Stomach smooth muscle (tissue), 2 donors: ENCODE measurements at regions not wholly inside any gene's neighbourhood (a gene's known extent, or its start where the extent isn't known, plus 50 kb on each side); places are given as distances from the start of the nearest gene placed in this dataset.

ENCODE experiments used
- H3K27ac ChIP-seq: one replicate; pipeline ENCODE4 v1.7.0; 2013; ENCODE audit warnings: mild to moderate bottlenecking, low read length, inconsistent platforms
- H3K27me3 ChIP-seq, 2 donors: one replicate each; pipeline ENCODE4 v1.7.0; 2013; ENCODE audit warnings: low read length in 2 of 2; ENCODE audit not compliant: insufficient read depth in 2 of 2, control insufficient read depth in 1 of 2
- H3K36me3 ChIP-seq, 2 donors: one replicate each; pipeline ENCODE4 v1.7.0; 2013; ENCODE audit warnings: low read length in 2 of 2; ENCODE audit not compliant: control insufficient read depth in 2 of 2, insufficient read depth in 2 of 2
- H3K4me1 ChIP-seq: one replicate; pipeline ENCODE4 v1.7.0; 2013; ENCODE audit warnings: low read length; ENCODE audit not compliant: control insufficient read depth, insufficient read depth
- H3K4me3 ChIP-seq, 2 donors: one replicate each; pipeline ENCODE4 v1.7.0; 2013; ENCODE audit warnings: low read length in 2 of 2
- H3K9ac ChIP-seq, 2 donors: one replicate each; pipeline ENCODE4 v1.7.0; 2013; ENCODE audit warnings: low read length in 2 of 2, mild to moderate bottlenecking in 1 of 2
- H3K9me3 ChIP-seq, 2 donors: one replicate each; pipeline ENCODE4 v1.7.0; 2013; ENCODE audit warnings: low read length in 2 of 2; ENCODE audit not compliant: control insufficient read depth in 2 of 2
- donor health status: healthy.
- donor health status: Pancreatic carcinoma.

GRCh38 chr18:75863696-75864095 is 436.2 kb upstream of the SMIM21 start:
- Histone ChIP-seq H3K9me3 (peaks cover 0 to 6% of the 10 kb centered on the region in 2 donors), H3K36me3 (no peaks in the 10 kb centered on the region), H3K27ac (no peak overlapping the region), H3K4me1 (peaks cover 3% of the 10 kb centered on the region), H3K27me3 (no peaks in the 10 kb centered on the region), H3K4me3 (no peak overlapping the region), H3K9ac (no peak overlapping the region)

DNA sequence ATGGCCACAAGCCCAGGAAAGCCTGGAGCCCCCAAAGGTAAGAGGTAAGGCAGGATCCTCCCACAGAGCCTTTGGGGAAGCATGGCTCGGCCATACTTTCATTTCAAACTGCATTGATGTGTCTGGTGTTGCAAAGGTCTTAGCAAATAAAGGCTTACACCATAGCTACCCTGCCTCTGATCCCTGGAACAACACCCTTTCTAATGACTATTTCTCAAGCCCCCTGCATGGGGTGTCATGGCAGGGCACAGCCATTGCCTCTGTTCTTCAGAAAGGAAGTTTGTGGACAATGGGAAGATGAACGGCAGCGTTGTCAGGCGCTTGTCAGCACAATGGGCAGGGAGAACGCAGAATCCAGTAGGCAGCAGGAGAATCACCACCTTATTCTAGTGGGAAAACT is 435.0 kb upstream of the SMIM21 start:
- Histone ChIP-seq H3K4me3 (no peak overlapping the region), H3K9me3 (peaks cover 0 to 6% of the 10 kb centered on the region in 2 donors), H3K36me3 (no peaks in the 10 kb centered on the region), H3K27me3 (no peaks in the 10 kb centered on the region), H3K9ac (no peak overlapping the region), H3K27ac (no peak overlapping the region), H3K4me1 (peaks cover 7% of the 10 kb centered on the region)

GRCh38 chr18:75860166-75860565 is 432.7 kb upstream of the SMIM21 start:
- no peaks in the 10 kb centered on the region for H3K36me3 ChIP-seq
- no peaks in the 10 kb centered on the region for H3K27me3 ChIP-seq
- no peak overlapping the region for H3K4me3 ChIP-seq

GRCh38 chr18:75859533-75859932 is 432.0 kb upstream of the SMIM21 start:
- Histone ChIP-seq H3K27ac (no peak overlapping the region), H3K9ac (no peak overlapping the region)

More at GRCh38 chr18:75860166-75860565, 432.7 kb upstream of the SMIM21 start:
- Histone ChIP-seq H3K27ac (no peak overlapping the region), H3K4me1 (peaks cover 4% of the 10 kb centered on the region), H3K9me3 (peaks cover 0 to 6% of the 10 kb centered on the region in 2 donors), H3K9ac (no peak overlapping the region)

GRCh38 chr18:75858754-75859153 is 431.3 kb upstream of the SMIM21 start:
- no peak overlapping the region for H3K9ac ChIP-seq
- no peak overlapping the region for H3K4me3 ChIP-seq
- H3K36me3 ChIP-seq, result no peaks in the 10 kb centered on the region
- no peaks in the 10 kb centered on the region for H3K9me3 ChIP-seq
- peaks cover 4% of the 10 kb centered on the region for H3K4me1 ChIP-seq
- no peaks in the 10 kb centered on the region for H3K27me3 ChIP-seq
- H3K27ac ChIP-seq, result no peak overlapping the region

More at GRCh38 chr18:75859533-75859932, 432.0 kb upstream of the SMIM21 start:
- peaks cover 4% of the 10 kb centered on the region for H3K4me1 ChIP-seq
- no peaks in the 10 kb centered on the region for H3K9me3 ChIP-seq
- no peaks in the 10 kb centered on the region for H3K36me3 ChIP-seq
- no peak overlapping the region for H3K4me3 ChIP-seq
- H3K27me3 ChIP-seq, result no peaks in the 10 kb centered on the region

GRCh38 chr18:75857558-75857957 is 430.1 kb upstream of the SMIM21 start:
- H3K9ac ChIP-seq, result no peak overlapping the region
- peaks cover 4% of the 10 kb centered on the region for H3K4me1 ChIP-seq
- no peak overlapping the region for H3K4me3 ChIP-seq
- no peaks in the 10 kb centered on the region for H3K36me3 ChIP-seq
- H3K27ac ChIP-seq, result no peak overlapping the region
- H3K27me3 ChIP-seq, result no peaks in the 10 kb centered on the region
- no peaks in the 10 kb centered on the region for H3K9me3 ChIP-seq

DNA sequence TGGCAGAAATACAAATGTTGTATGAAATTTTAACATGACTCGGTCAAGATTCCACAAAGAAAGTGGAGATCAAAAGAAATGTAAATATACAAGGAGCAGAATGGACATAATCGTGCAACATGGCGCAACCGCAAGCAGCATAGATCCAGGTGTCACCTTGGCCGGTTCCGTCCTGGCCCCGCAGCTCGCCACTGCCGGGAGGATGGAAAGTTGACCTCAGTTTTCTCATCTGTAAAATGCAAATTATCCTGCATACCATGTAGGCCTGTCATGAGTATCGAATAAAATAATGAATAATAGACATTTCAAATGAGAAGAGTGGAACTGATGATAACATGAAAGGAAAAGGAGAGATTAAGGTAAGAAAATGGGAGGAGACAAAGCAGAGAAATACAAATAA is 427.3 kb upstream of the SMIM21 start:
- H3K27ac ChIP-seq, result no peak overlapping the region
- no peaks in the 10 kb centered on the region for H3K27me3 ChIP-seq
- H3K4me3 ChIP-seq, result no peak overlapping the region
- H3K9me3 ChIP-seq, result no peaks in the 10 kb centered on the region
- no peaks in the 10 kb centered on the region for H3K36me3 ChIP-seq
- H3K4me1 ChIP-seq, result peaks cover 4% of the 10 kb centered on the region
- no peak overlapping the region for H3K9ac ChIP-seq

GRCh38 chr18:75854174-75854573 is 426.7 kb upstream of the SMIM21 start:
- Histone ChIP-seq H3K4me1 (peaks cover 4% of the 10 kb centered on the region), H3K9me3 (no peaks in the 10 kb centered on the region), H3K4me3 (no peak overlapping the region), H3K9ac (no peak overlapping the region), H3K36me3 (no peaks in the 10 kb centered on the region), H3K27me3 (no peaks in the 10 kb centered on the region), H3K27ac (no peak overlapping the region)

DNA sequence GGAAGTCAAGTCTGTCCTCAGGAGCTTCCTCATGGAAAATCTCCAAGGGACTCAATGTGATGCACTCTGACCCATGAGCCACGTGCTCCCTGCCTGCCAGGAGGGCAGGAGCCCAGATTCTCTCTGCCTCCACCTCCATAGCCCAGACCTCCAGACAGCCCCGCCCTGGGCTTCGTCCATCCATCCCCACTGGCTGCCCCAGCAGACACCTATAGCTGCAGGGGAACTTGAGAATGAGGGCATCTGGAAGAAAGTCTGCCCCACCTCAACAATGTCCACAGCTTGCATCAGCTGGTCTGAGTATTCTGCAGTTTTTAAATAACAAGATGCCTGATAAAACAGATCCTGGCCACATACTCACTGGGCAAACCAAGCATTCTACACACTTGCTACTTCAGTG is 418.8 kb upstream of the SMIM21 start:
- Histone ChIP-seq H3K4me3 (no peak overlapping the region), H3K4me1 (no peaks in the 10 kb centered on the region), H3K9me3 (no peaks in the 10 kb centered on the region), H3K36me3 (no peaks in the 10 kb centered on the region), H3K9ac (no peak overlapping the region), H3K27me3 (no peaks in the 10 kb centered on the region), H3K27ac (no peak overlapping the region)

GRCh38 chr18:75845413-75845812 is 417.9 kb upstream of the SMIM21 start:
- Histone ChIP-seq H3K4me1 (no peaks in the 10 kb centered on the region), H3K9ac (no peak overlapping the region), H3K27ac (no peak overlapping the region), H3K4me3 (no peak overlapping the region), H3K9me3 (no peaks in the 10 kb centered on the region), H3K27me3 (no peaks in the 10 kb centered on the region), H3K36me3 (no peaks in the 10 kb centered on the region)

GRCh38 chr18:75844146-75844545 is 416.6 kb upstream of the SMIM21 start:
- H3K27ac ChIP-seq, result no peak overlapping the region
- H3K9ac ChIP-seq, result no peak overlapping the region
- no peaks in the 10 kb centered on the region for H3K36me3 ChIP-seq
- no peak overlapping the region for H3K4me3 ChIP-seq
- no peaks in the 10 kb centered on the region for H3K9me3 ChIP-seq
- no peaks in the 10 kb centered on the region for H3K27me3 ChIP-seq
- H3K4me1 ChIP-seq, result no peaks in the 10 kb centered on the region
